ENCODE measurements at regions not wholly inside any gene's neighbourhood (a gene's known extent, or its start where the extent isn't known, plus 50 kb on each side); places are given as distances from the start of the nearest gene placed in this dataset.

- peak; percentile 41 for DNase-seq (ENCODE audit: missing footprints)
- intact Hi-C loops (cut with DNase I), result loop anchor here (5.0 kb wide), 1 partner anchor 229 kb away; no protein-coding TSS in a partner anchor
- no peak for ATAC-seq
These were observed 105.9 kb upstream of the TMEM168 start for GRCh38 chr7:112896026-112896601.

- DNase-seq (ENCODE audit: missing footprints), result no peak
- no peak for ATAC-seq
- intact Hi-C loops (cut with DNase I), result no loop called here
These were observed 102.1 kb upstream of the TMEM168 start for GRCh38 chr7:112892263-112892662.

GRCh38 chr7:112891698-112892097, 101.5 kb upstream of the TMEM168 start:
- ATAC-seq (no peak), DNase-seq (ENCODE audit: missing footprints) (no peak)
- intact Hi-C loops (cut with DNase I), result no loop called here

GRCh38 chr7:112889834-112890438, 99.7 kb upstream of the TMEM168 start:
- DNase-seq (ENCODE audit: missing footprints) (no peak), ATAC-seq (no peak)
- intact Hi-C loops (cut with DNase I), result no loop called here

GRCh38 chr7:112889268-112889667, 99.1 kb upstream of the TMEM168 start:
- intact Hi-C loops (cut with DNase I), result no loop called here
- DNase-seq (ENCODE audit: missing footprints) (no peak), ATAC-seq (no peak)

- DNase-seq (ENCODE audit: missing footprints), result no peak
- ATAC-seq, result no peak
- intact Hi-C loops (cut with DNase I), result no loop called here
These were observed 98.6 kb upstream of the TMEM168 start for GRCh38 chr7:112888781-112889180.

- DNase-seq (ENCODE audit: missing footprints) (no peak), ATAC-seq (no peak)
- intact Hi-C loops (cut with DNase I), result no loop called here
These were observed 97.8 kb upstream of the TMEM168 start for GRCh38 chr7:112887976-112888375.

- intact Hi-C loops (cut with DNase I), result no loop called here
- ATAC-seq (no peak), DNase-seq (ENCODE audit: missing footprints) (no peak)
These were observed 97.1 kb upstream of the TMEM168 start for GRCh38 chr7:112887337-112887736.

- no peak for DNase-seq (ENCODE audit: missing footprints)
- ATAC-seq, result no peak
- intact Hi-C loops (cut with DNase I), result no loop called here
These were observed 96.0 kb upstream of the TMEM168 start for GRCh38 chr7:112886208-112886607.

- ATAC-seq (no peak), DNase-seq (ENCODE audit: missing footprints) (no peak)
- intact Hi-C loops (cut with DNase I), result no loop called here
These were observed 92.8 kb upstream of the TMEM168 start for GRCh38 chr7:112882991-112883390.

- no peak for ATAC-seq
- intact Hi-C loops (cut with DNase I), result no loop called here
- DNase-seq (ENCODE audit: missing footprints), result no peak
These were observed 92.3 kb upstream of the TMEM168 start for GRCh38 chr7:112882511-112882910.

GRCh38 chr7:112882022-112882421, 91.8 kb upstream of the TMEM168 start:
- intact Hi-C loops (cut with DNase I), result no loop called here
- DNase-seq (ENCODE audit: missing footprints) (peak; percentile 72), ATAC-seq (peak; percentile 63)

GRCh38 chr7:112880818-112881418, 90.7 kb upstream of the TMEM168 start:
- intact Hi-C loops (cut with DNase I), result no loop called here
- DNase-seq (ENCODE audit: missing footprints), result no peak
- no peak for ATAC-seq

- intact Hi-C loops (cut with DNase I), result loop anchor here (10.0 kb wide), 1 partner anchor 83 kb away; the partner anchor contains the start of gene TMEM168
- DNase-seq (ENCODE audit: missing footprints) (no peak), ATAC-seq (no peak)
These were observed 87.7 kb upstream of the TMEM168 start for GRCh38 chr7:112877691-112878460.

- DNase-seq (ENCODE audit: missing footprints) (no peak), ATAC-seq (no peak)
- intact Hi-C loops (cut with DNase I), result loop anchor here (10.0 kb wide), 1 partner anchor 82 kb away; the partner anchor contains the start of gene TMEM168
These were observed 86.7 kb upstream of the TMEM168 start for GRCh38 chr7:112876877-112877276.

- intact Hi-C loops (cut with DNase I), result loop anchor here (10.0 kb wide), 1 partner anchor 80 kb away; the partner anchor contains the start of gene TMEM168
- no peak for ATAC-seq
- DNase-seq (ENCODE audit: missing footprints), result no peak
These were observed 84.7 kb upstream of the TMEM168 start for GRCh38 chr7:112874909-112875308.

GRCh38 chr7:112873831-112874553, 83.8 kb upstream of the TMEM168 start:
- no peak for ATAC-seq

GRCh38 chr7:112869111-112869774, 79.0 kb upstream of the TMEM168 start:
- peak; percentile 27 for ATAC-seq
- peak; percentile 43 for DNase-seq (ENCODE audit: missing footprints)
- intact Hi-C loops (cut with DNase I), result no loop called here

More at GRCh38 chr7:112873831-112874553, 83.8 kb upstream of the TMEM168 start:
- no peak for DNase-seq (ENCODE audit: missing footprints)
- intact Hi-C loops (cut with DNase I), result loop anchor here (10.0 kb wide), 1 partner anchor 79 kb away; the partner anchor contains the start of gene TMEM168

Data from Right ventricle myocardium inferior (tissue), 1 donor.